Retinal pigment epithelial cell (primary cell): ENCODE measurements at regions not wholly inside any gene's neighbourhood (a gene's known extent, or its start where the extent isn't known, plus 50 kb on each side); places are given as distances from the start of the nearest gene placed in this dataset.

Experiments used
- DNase-seq: peaks from one replicate; pipeline ENCODE4 v3.0.0-alpha.2; 2010; ENCODE audit warnings: low read depth
- H3K4me3 ChIP-seq: 2 replicates; pipeline ENCODE4 v1.5.1; 2011; ENCODE audit warnings: mild to moderate bottlenecking, low read length, control low read depth, moderate library complexity
- TF ChIP-seq, protein P1 (sequence below): conservative IDR thresholded peaks from 2 replicates; pipeline ENCODE4 v1.5.1; 2011; ENCODE audit warnings: low read depth, low read length, control low read depth, inconsistent platforms

GRCh38 chr3:3260870-3261269 is 81.4 kb upstream of the CRBN start:
- TF ChIP-seq, protein P1, sequence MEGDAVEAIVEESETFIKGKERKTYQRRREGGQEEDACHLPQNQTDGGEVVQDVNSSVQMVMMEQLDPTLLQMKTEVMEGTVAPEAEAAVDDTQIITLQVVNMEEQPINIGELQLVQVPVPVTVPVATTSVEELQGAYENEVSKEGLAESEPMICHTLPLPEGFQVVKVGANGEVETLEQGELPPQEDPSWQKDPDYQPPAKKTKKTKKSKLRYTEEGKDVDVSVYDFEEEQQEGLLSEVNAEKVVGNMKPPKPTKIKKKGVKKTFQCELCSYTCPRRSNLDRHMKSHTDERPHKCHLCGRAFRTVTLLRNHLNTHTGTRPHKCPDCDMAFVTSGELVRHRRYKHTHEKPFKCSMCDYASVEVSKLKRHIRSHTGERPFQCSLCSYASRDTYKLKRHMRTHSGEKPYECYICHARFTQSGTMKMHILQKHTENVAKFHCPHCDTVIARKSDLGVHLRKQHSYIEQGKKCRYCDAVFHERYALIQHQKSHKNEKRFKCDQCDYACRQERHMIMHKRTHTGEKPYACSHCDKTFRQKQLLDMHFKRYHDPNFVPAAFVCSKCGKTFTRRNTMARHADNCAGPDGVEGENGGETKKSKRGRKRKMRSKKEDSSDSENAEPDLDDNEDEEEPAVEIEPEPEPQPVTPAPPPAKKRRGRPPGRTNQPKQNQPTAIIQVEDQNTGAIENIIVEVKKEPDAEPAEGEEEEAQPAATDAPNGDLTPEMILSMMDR, result no peak
- no peak for DNase-seq
- no peak overlapping the region for H3K4me3 ChIP-seq

GRCh38 chr3:3259181-3259580 is 79.7 kb upstream of the CRBN start:
- DNase-seq, result no peak
- TF ChIP-seq, protein P1, result no peak

DNA sequence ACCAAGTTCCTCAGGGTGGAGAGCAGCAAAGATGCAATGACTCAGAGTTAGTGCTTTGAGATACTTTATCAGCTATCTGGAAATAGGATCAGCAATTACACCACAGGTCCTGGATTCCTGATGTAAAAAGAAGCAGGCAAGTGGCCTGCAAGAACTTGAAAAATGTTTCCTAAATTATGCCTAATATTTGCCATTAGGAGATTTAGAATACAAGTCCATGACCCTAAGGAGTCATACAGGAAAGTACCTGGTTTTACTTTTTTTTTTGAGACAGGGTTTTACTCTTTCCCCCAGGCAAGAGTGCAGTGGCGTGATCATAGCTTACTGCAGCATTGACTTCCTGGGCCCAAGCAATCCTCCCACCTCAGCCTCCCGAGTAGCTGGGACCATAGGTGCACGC is 78.8 kb upstream of the CRBN start:
- TF ChIP-seq, protein P1, result no peak
- DNase-seq, result no peak

More at GRCh38 chr3:3259181-3259580, 79.7 kb upstream of the CRBN start:
- no peak overlapping the region for H3K4me3 ChIP-seq

DNA sequence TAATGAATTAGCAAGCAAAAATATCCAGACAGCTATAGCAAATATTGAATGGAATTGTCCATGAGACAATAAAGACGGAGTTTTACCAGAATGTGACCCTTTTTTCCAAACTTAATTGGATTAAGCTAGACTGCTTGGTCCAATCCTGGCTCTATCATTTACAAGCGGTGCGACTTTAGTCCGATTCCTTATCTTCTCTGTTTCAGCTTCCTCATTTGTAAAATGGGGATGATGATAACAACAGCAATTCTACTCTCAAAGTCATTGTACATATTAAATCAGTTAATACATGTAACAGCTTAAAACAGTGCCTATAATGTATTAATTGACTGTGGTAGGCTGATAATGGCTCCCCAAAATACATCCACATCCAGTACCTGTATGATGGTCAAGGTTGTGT is 62.1 kb upstream of the CRBN start:
- no peak for DNase-seq
- TF ChIP-seq, protein P1, result no peak
- H3K4me3 ChIP-seq, result no peak overlapping the region

More for the DNA sequence above, 78.8 kb upstream of the CRBN start:
- H3K4me3 ChIP-seq, result no peak overlapping the region

- DNase-seq, result no peak
Measured at GRCh38 chr3:3240986-3241385, 61.5 kb upstream of the CRBN start.

DNA sequence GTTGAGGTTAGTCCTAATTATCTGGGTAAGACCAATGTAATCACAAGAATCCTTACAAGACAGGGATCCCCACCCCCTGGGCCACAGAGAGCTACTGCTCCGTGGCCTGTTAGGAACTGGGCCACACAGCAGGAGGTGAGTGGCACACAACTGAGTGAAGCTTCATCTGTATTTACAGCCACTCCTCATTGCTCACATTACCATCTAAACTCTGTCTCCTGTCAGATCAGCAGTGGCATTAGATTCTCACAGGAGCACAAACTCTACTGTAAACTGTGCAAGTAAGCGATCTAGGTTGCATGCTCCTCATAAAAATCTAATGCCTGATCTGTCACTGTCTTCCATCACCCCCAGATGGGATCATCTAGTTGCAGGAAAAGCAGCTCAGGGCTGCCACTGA is 58.5 kb upstream of the CRBN start:
- DNase-seq, result no peak
- no peak overlapping the region for H3K4me3 ChIP-seq
- TF ChIP-seq, protein P1, result no peak

More at GRCh38 chr3:3240986-3241385, 61.5 kb upstream of the CRBN start:
- TF ChIP-seq, protein P1, result no peak
- H3K4me3 ChIP-seq, result no peak overlapping the region

DNA sequence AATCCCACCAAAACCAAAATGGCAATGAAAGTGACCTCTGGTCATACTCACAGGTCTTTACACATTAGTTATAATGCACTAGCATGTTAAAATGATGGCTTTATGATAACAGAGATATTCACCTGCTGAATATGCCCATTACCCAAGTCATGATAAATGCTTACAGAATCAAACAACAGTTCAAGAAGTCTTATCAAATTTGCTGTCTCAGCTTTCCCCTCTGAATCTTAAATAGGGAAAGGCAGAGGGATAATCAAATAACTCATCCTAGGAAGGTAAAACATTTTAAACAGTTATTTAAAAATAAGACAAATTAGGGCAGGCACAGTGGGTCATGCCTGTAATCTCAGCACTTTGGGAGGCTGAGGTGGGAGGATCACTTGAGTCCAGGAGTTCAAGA is 52.8 kb upstream of the CRBN start:
- DNase-seq, result no peak
- TF ChIP-seq, protein P1, result no peak
- H3K4me3 ChIP-seq, result no peak overlapping the region
